Panc1 (cell line): ENCODE measurements at regions not wholly inside any gene's neighbourhood (a gene's known extent, or its start where the extent isn't known, plus 50 kb on each side); places are given as distances from the start of the nearest gene placed in this dataset.

Experiments used
- ATAC-seq: fragments of 200-7000 bp; cut with Tn5 transposase; 2 replicates; pipeline ENCODE4 v1.9.1; 2020; ENCODE audit warnings: mild to moderate bottlenecking, moderate library complexity
- BruUV-seq: library from RNA; stranded (reverse); fragments of 400-500 nt; replicated peaks from 2 replicates; lab custom pipeline; 2021; lab: Mats Ljungman, UMichigan
- CTCF ChIA-PET: fragments of 300-600 bp; sonication (Branson Sonifier 250); formaldehyde crosslinking; loops from one replicate; lab custom pipeline; 2022; ENCODE audit warnings: antibody characterized with exemption; lab: Charles Lee
- POLR2A ChIA-PET: fragments of 300-600 bp; sonication (Branson Sonifier 250); formaldehyde crosslinking; loops from one replicate; lab custom pipeline; 2022; ENCODE audit warnings: antibody characterized with exemption; lab: Charles Lee
- DNase-seq: peaks from one replicate; pipeline ENCODE4 v3.0.0-alpha.2; 2010; ENCODE audit warnings: low read depth, low spot score
- H3K27ac ChIP-seq: 2 replicates; pipeline ENCODE4 v1.5.1; 2011; ENCODE audit warnings: mild to moderate bottlenecking, low read length, inconsistent platforms
- H3K27me3 ChIP-seq: fragments of 200-500 bp; sonication (Bioruptor generic); 2 replicates; pipeline ENCODE4 v1.6.0; 2014; ENCODE audit warnings: low read length, inconsistent platforms; ENCODE audit not compliant: control insufficient read depth, insufficient read depth
- H3K36me3 ChIP-seq: fragments of 200-500 bp; sonication (Bioruptor generic); 2 replicates; pipeline ENCODE4 v1.5.1; 2014; ENCODE audit warnings: inconsistent platforms, mild to moderate bottlenecking, low read length, moderate library complexity; ENCODE audit not compliant: control insufficient read depth, insufficient read depth
- H3K4me1 ChIP-seq: 2 replicates; pipeline ENCODE4 v1.5.1; 2011; ENCODE audit warnings: inconsistent platforms, mild to moderate bottlenecking, low read length, moderate library complexity; ENCODE audit not compliant: control insufficient read depth, insufficient read depth
- H3K4me3 ChIP-seq, 2 experiments: 2 replicates each; pipeline ENCODE4 v1.5.1; 2011 to 2012; ENCODE audit warnings: low read depth in 2 of 2, low read length in 2 of 2, mild to moderate bottlenecking in 2 of 2, inconsistent platforms in 1 of 2, moderate library complexity in 1 of 2
- H3K9me3 ChIP-seq: fragments of 200-500 bp; sonication (Bioruptor generic); 2 replicates; pipeline ENCODE4 v1.5.1; 2014; ENCODE audit warnings: low read depth, mild to moderate bottlenecking, inconsistent platforms, low read length, moderate library complexity; ENCODE audit not compliant: control insufficient read depth, insufficient read depth
- POLR2AphosphoS5 ChIP-seq: IDR thresholded peaks from 2 replicates; pipeline ENCODE4 v1.6.1; 2012; ENCODE audit warnings: mild to moderate bottlenecking, low read depth, low read length, moderate library complexity
- SIN3A ChIP-seq: IDR thresholded peaks from 2 replicates; pipeline ENCODE4 v1.6.1; 2012; ENCODE audit warnings: low read depth, mild to moderate bottlenecking, low read length, moderate library complexity, borderline replicate concordance; ENCODE audit not compliant: insufficient read depth
- TCF7L2 ChIP-seq: IDR thresholded peaks from 2 replicates; pipeline ENCODE4 v1.6.1; 2011; ENCODE audit warnings: mild to moderate bottlenecking, low read depth, low read length, inconsistent platforms
- in situ Hi-C: cut with HindIII; loops from 2 replicates; pipeline ENCODE4 v1.10.0; 2016; ENCODE audit warnings: low sequenced_read_pairs, low pct_unique_long_range_greater_than_20kb
- intact Hi-C: fragments of 100-400 bp; cut with micrococcal nuclease; formaldehyde crosslinking; loops from one replicate; pipeline ENCODE4 v1.10.0; 2022; ENCODE audit not compliant: unreplicated experiment
- TF ChIP-seq, protein P1 (sequence below), 2 experiments: IDR thresholded peaks; 2 replicates each; pipeline ENCODE4 v1.6.1; 2011 to 2012; ENCODE audit warnings: low read depth in 2 of 2, control low read depth in 1 of 2, low read length in 1 of 2, mild to moderate bottlenecking in 1 of 2, moderate library complexity in 1 of 2; ENCODE audit not compliant: insufficient read depth in 1 of 2
- TF ChIP-seq, protein P2 (sequence below): fragments of 450-650 bp; IDR thresholded peaks from 2 replicates; pipeline ENCODE4 v1.5.1; 2017; ENCODE audit warnings: mild to moderate bottlenecking

DNA sequence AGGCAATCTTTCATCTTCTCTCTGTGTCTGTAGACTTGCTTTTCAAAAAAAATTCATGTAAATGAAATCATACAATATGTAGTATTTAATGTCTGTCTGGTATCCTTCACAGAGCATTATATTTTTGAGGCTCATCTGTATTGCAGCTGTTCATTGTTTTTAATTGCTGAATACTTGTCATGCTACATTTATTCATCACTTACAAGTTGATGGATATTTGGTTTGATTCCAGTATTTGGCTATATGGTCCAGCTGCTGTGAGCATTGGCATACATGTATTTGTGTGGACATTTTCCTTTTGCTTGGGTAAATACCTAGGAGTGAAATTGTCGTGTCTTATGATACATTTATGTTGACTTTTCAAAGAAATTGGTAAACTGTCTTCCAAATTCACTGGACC, 441.4 kb downstream of the DCDC2C start:
- TF ChIP-seq, protein P1, sequence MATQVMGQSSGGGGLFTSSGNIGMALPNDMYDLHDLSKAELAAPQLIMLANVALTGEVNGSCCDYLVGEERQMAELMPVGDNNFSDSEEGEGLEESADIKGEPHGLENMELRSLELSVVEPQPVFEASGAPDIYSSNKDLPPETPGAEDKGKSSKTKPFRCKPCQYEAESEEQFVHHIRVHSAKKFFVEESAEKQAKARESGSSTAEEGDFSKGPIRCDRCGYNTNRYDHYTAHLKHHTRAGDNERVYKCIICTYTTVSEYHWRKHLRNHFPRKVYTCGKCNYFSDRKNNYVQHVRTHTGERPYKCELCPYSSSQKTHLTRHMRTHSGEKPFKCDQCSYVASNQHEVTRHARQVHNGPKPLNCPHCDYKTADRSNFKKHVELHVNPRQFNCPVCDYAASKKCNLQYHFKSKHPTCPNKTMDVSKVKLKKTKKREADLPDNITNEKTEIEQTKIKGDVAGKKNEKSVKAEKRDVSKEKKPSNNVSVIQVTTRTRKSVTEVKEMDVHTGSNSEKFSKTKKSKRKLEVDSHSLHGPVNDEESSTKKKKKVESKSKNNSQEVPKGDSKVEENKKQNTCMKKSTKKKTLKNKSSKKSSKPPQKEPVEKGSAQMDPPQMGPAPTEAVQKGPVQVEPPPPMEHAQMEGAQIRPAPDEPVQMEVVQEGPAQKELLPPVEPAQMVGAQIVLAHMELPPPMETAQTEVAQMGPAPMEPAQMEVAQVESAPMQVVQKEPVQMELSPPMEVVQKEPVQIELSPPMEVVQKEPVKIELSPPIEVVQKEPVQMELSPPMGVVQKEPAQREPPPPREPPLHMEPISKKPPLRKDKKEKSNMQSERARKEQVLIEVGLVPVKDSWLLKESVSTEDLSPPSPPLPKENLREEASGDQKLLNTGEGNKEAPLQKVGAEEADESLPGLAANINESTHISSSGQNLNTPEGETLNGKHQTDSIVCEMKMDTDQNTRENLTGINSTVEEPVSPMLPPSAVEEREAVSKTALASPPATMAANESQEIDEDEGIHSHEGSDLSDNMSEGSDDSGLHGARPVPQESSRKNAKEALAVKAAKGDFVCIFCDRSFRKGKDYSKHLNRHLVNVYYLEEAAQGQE (IDR thresholded peaks at IDR 0.05; ENCODE audit: insufficient read depth in 1 of 2, low read depth in 2 of 2, low read length in 1 of 2): no peak
- TF ChIP-seq SIN3A (no peak), POLR2AphosphoS5 (no peak), TCF7L2 (no peak)
- TF ChIP-seq, protein P2, sequence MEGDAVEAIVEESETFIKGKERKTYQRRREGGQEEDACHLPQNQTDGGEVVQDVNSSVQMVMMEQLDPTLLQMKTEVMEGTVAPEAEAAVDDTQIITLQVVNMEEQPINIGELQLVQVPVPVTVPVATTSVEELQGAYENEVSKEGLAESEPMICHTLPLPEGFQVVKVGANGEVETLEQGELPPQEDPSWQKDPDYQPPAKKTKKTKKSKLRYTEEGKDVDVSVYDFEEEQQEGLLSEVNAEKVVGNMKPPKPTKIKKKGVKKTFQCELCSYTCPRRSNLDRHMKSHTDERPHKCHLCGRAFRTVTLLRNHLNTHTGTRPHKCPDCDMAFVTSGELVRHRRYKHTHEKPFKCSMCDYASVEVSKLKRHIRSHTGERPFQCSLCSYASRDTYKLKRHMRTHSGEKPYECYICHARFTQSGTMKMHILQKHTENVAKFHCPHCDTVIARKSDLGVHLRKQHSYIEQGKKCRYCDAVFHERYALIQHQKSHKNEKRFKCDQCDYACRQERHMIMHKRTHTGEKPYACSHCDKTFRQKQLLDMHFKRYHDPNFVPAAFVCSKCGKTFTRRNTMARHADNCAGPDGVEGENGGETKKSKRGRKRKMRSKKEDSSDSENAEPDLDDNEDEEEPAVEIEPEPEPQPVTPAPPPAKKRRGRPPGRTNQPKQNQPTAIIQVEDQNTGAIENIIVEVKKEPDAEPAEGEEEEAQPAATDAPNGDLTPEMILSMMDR: no peak
- CTCF ChIA-PET: no interaction called here

DNA sequence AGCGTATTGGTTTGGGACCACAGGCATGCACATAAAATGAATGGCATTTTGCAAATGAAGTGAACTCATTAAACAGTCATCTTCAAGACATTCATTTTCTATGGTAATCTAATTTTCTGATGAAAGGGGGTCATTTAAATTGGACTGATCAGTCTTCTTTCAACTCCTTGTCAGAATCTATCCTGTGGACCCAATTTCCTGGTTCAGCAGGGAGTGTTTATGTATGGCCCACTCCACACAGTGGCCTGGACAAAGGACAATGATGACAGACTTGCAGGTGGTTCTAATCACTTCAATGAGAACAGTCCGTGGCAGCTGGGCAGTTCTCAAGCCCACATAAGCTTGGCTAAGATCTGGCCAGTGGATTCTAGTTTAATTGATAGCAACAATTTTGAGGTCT, 448.1 kb downstream of the DCDC2C start:
- Histone ChIP-seq H3K27me3 (no peaks in the 10 kb centered on the region), H3K4me3 (no peak overlapping the region), H3K36me3 (no peaks in the 10 kb centered on the region), H3K9me3 (peaks cover 8% of the 10 kb centered on the region), H3K4me1 (no peaks in the 10 kb centered on the region), H3K27ac (no peak overlapping the region)
- POLR2A ChIA-PET: no interaction called here
- TF ChIP-seq, protein P2: no peak
- no peak for TF ChIP-seq TCF7L2
- TF ChIP-seq SIN3A: no peak
- TF ChIP-seq POLR2AphosphoS5: no peak
- TF ChIP-seq, protein P1 (IDR thresholded peaks at IDR 0.05; ENCODE audit: insufficient read depth in 1 of 2, low read depth in 2 of 2, low read length in 1 of 2): no peak
- in situ Hi-C loops (no loop called here), intact Hi-C loops (no loop called here)
- ATAC-seq (no peak), DNase-seq (no peak)
- no TSS peak for BruUV-seq
- CTCF ChIA-PET: no interaction called here

More for the DNA sequence above, 441.4 kb downstream of the DCDC2C start:
- no peak for ATAC-seq
- no peak for DNase-seq
- POLR2A ChIA-PET: no interaction called here
- Histone ChIP-seq H3K4me1 (no peaks in the 10 kb centered on the region), H3K9me3 (peaks cover 7% of the 10 kb centered on the region), H3K27ac (no peak overlapping the region), H3K4me3 (no peak overlapping the region), H3K36me3 (no peaks in the 10 kb centered on the region), H3K27me3 (no peaks in the 10 kb centered on the region)
- in situ Hi-C loops (no loop called here), intact Hi-C loops (no loop called here)
- BruUV-seq: no TSS peak
